ENCODE measurements at regions not wholly inside any gene's neighbourhood (a gene's known extent, or its start where the extent isn't known, plus 50 kb on each side); places are given as distances from the start of the nearest gene placed in this dataset.

- Mint-ChIP-seq H3K4me3 (ENCODE audit: unreplicated experiment) (no peak overlapping the region), H3K27ac (ENCODE audit: unreplicated experiment) (no peak overlapping the region), H3K9me3 (ENCODE audit: unreplicated experiment) (no peaks in the 10 kb centered on the region), H3K36me3 (ENCODE audit: low read depth, unreplicated experiment) (no peaks in the 10 kb centered on the region), H3K27me3 (ENCODE audit: unreplicated experiment) (no peaks in the 10 kb centered on the region), H3K4me1 (ENCODE audit: unreplicated experiment) (no peaks in the 10 kb centered on the region)
- TF ChIP-seq CTCF (IDR thresholded peaks at IDR 0.05; ENCODE audit: unreplicated experiment) = no peak
- DNase-seq (ENCODE audit: low spot score) = no peak
Observed at GRCh38 chr4:24372881-24373280, 211.5 kb downstream of the DHX15 start.

GRCh38 chr4:24372341-24372740 lies 212.0 kb downstream of the DHX15 start:
- H3K4me1 Mint-ChIP-seq (ENCODE audit: unreplicated experiment) = no peaks in the 10 kb centered on the region
- DNase-seq (ENCODE audit: low spot score) = no peak
- H3K9me3 Mint-ChIP-seq (ENCODE audit: unreplicated experiment) = no peaks in the 10 kb centered on the region
- no peak for TF ChIP-seq CTCF (IDR thresholded peaks at IDR 0.05; ENCODE audit: unreplicated experiment)
- no peak overlapping the region for H3K27ac Mint-ChIP-seq (ENCODE audit: unreplicated experiment)
- no peak overlapping the region for H3K4me3 Mint-ChIP-seq (ENCODE audit: unreplicated experiment)
- H3K36me3 Mint-ChIP-seq (ENCODE audit: low read depth, unreplicated experiment) = no peaks in the 10 kb centered on the region
- H3K27me3 Mint-ChIP-seq (ENCODE audit: unreplicated experiment) = no peaks in the 10 kb centered on the region

GRCh38 chr4:24370421-24370820 lies 213.9 kb downstream of the DHX15 start:
- no peak for TF ChIP-seq CTCF (IDR thresholded peaks at IDR 0.05; ENCODE audit: unreplicated experiment)
- DNase-seq (ENCODE audit: low spot score) = no peak
- no peaks in the 10 kb centered on the region for H3K4me1 Mint-ChIP-seq (ENCODE audit: unreplicated experiment)
- no peak overlapping the region for H3K4me3 Mint-ChIP-seq (ENCODE audit: unreplicated experiment)
- H3K36me3 Mint-ChIP-seq (ENCODE audit: low read depth, unreplicated experiment) = no peaks in the 10 kb centered on the region
- H3K27ac Mint-ChIP-seq (ENCODE audit: unreplicated experiment) = no peak overlapping the region
- no peaks in the 10 kb centered on the region for H3K27me3 Mint-ChIP-seq (ENCODE audit: unreplicated experiment)
- H3K9me3 Mint-ChIP-seq (ENCODE audit: unreplicated experiment) = no peaks in the 10 kb centered on the region

GRCh38 chr4:24369507-24370029 lies 214.8 kb downstream of the DHX15 start:
- H3K9me3 Mint-ChIP-seq (ENCODE audit: unreplicated experiment) = no peaks in the 10 kb centered on the region

GRCh38 chr4:24368801-24369200 lies 215.6 kb downstream of the DHX15 start:
- no peak for TF ChIP-seq CTCF (IDR thresholded peaks at IDR 0.05; ENCODE audit: unreplicated experiment)
- no peak for DNase-seq (ENCODE audit: low spot score)
- no peaks in the 10 kb centered on the region for H3K36me3 Mint-ChIP-seq (ENCODE audit: low read depth, unreplicated experiment)
- no peaks in the 10 kb centered on the region for H3K4me1 Mint-ChIP-seq (ENCODE audit: unreplicated experiment)
- H3K9me3 Mint-ChIP-seq (ENCODE audit: unreplicated experiment) = no peaks in the 10 kb centered on the region
- no peak overlapping the region for H3K27ac Mint-ChIP-seq (ENCODE audit: unreplicated experiment)
- H3K27me3 Mint-ChIP-seq (ENCODE audit: unreplicated experiment) = no peaks in the 10 kb centered on the region
- no peak overlapping the region for H3K4me3 Mint-ChIP-seq (ENCODE audit: unreplicated experiment)

More at GRCh38 chr4:24369507-24370029, 214.8 kb downstream of the DHX15 start:
- no peak for TF ChIP-seq CTCF (IDR thresholded peaks at IDR 0.05; ENCODE audit: unreplicated experiment)
- H3K27ac Mint-ChIP-seq (ENCODE audit: unreplicated experiment) = no peak overlapping the region
- H3K4me1 Mint-ChIP-seq (ENCODE audit: unreplicated experiment) = no peaks in the 10 kb centered on the region
- no peaks in the 10 kb centered on the region for H3K27me3 Mint-ChIP-seq (ENCODE audit: unreplicated experiment)
- no peak overlapping the region for H3K4me3 Mint-ChIP-seq (ENCODE audit: unreplicated experiment)
- no peak for DNase-seq (ENCODE audit: low spot score)
- H3K36me3 Mint-ChIP-seq (ENCODE audit: low read depth, unreplicated experiment) = no peaks in the 10 kb centered on the region
